H1 (cell line): ENCODE measurements at regions not wholly inside any gene's neighbourhood (a gene's known extent, or its start where the extent isn't known, plus 50 kb on each side); places are given as distances from the start of the nearest gene placed in this dataset.

Experiments used
- CHD2 ChIP-seq: IDR thresholded peaks from 2 replicates; pipeline ENCODE4 v1.6.1; 2012; ENCODE audit warnings: low read length, improper control_type of control experiment
- HDAC2 ChIP-seq, 2 experiments: fragments of 300-600 bp in 1 of 2; sonication (generic) in 1 of 2; IDR thresholded peaks; 2 replicates each; pipeline ENCODE4 v1.6.1; 2011 to 2012; ENCODE audit warnings: low read depth in 2 of 2, low read length in 2 of 2, mild to moderate bottlenecking in 2 of 2, moderate library complexity in 2 of 2, borderline replicate concordance in 1 of 2, inconsistent platforms in 1 of 2
- JUND ChIP-seq: IDR thresholded peaks from 2 replicates; pipeline ENCODE4 v1.6.1; 2011; ENCODE audit warnings: mild to moderate bottlenecking, improper control_type of control experiment, low read length
- KDM5A ChIP-seq: fragments of 200-600 bp; IDR thresholded peaks from 2 replicates; pipeline ENCODE4 v1.7.1; 2012; ENCODE audit warnings: mild to moderate bottlenecking, low read length, inconsistent platforms, mixed read lengths
- SP1 ChIP-seq: IDR thresholded peaks from 2 replicates; pipeline ENCODE4 v1.6.1; 2011; ENCODE audit warnings: low read depth, low read length
- TF ChIP-seq, protein P1 (sequence below), 3 experiments: IDR thresholded peaks; 1 replicate in 2 of 3; 2 replicates in 1 of 3; pipeline versions ENCODE4 v1.5.1 to v1.6.1; 2011; ENCODE audit warnings: low read length in 3 of 3, mild to moderate bottlenecking in 3 of 3, inconsistent platforms in 2 of 3, low read depth in 1 of 3, moderate library complexity in 1 of 3; ENCODE audit not compliant: insufficient read depth in 1 of 3; ENCODE audit errors: control extremely low read depth in 1 of 3
- TF ChIP-seq, protein P2 (sequence below): IDR thresholded peaks from 2 replicates; pipeline ENCODE4 v1.6.1; 2012; ENCODE audit warnings: low read length, inconsistent platforms

DNA sequence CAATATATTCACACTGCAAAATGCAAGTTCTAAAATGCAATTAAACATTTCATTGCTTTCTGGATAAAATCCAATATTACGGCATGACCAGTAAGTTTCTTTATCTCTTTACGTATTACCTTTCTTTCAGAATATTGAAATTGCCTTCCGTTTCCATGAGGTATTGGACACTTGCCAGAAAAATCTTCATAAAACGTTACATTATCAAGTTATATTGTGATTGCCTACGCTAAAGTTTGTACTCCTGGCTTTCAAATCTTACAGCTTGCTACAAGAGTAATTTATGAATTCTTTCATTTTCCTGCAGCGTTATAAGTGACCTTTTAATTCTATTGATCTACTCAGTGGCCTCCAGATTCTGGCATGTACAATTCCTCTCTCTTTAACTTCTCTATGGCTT, 1349.3 kb downstream of the OTOL1 start:
- TF ChIP-seq SP1 (no peak), CHD2 (no peak), JUND (no peak), HDAC2 (IDR thresholded peaks at IDR 0.05; ENCODE audit: borderline replicate concordance in 1 of 2, low read depth in 2 of 2, low read length in 2 of 2) (no peak), KDM5A (no peak)
- TF ChIP-seq, protein P1, sequence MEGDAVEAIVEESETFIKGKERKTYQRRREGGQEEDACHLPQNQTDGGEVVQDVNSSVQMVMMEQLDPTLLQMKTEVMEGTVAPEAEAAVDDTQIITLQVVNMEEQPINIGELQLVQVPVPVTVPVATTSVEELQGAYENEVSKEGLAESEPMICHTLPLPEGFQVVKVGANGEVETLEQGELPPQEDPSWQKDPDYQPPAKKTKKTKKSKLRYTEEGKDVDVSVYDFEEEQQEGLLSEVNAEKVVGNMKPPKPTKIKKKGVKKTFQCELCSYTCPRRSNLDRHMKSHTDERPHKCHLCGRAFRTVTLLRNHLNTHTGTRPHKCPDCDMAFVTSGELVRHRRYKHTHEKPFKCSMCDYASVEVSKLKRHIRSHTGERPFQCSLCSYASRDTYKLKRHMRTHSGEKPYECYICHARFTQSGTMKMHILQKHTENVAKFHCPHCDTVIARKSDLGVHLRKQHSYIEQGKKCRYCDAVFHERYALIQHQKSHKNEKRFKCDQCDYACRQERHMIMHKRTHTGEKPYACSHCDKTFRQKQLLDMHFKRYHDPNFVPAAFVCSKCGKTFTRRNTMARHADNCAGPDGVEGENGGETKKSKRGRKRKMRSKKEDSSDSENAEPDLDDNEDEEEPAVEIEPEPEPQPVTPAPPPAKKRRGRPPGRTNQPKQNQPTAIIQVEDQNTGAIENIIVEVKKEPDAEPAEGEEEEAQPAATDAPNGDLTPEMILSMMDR (IDR thresholded peaks at IDR 0.05; ENCODE audit: control extremely low read depth in 1 of 3, insufficient read depth in 1 of 3, low read depth in 1 of 3, low read length in 3 of 3), result no peak
- TF ChIP-seq, protein P2, sequence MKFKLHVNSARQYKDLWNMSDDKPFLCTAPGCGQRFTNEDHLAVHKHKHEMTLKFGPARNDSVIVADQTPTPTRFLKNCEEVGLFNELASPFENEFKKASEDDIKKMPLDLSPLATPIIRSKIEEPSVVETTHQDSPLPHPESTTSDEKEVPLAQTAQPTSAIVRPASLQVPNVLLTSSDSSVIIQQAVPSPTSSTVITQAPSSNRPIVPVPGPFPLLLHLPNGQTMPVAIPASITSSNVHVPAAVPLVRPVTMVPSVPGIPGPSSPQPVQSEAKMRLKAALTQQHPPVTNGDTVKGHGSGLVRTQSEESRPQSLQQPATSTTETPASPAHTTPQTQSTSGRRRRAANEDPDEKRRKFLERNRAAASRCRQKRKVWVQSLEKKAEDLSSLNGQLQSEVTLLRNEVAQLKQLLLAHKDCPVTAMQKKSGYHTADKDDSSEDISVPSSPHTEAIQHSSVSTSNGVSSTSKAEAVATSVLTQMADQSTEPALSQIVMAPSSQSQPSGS, result no peak
